IMR-90 (cell line): ENCODE measurements at regions not wholly inside any gene's neighbourhood (a gene's known extent, or its start where the extent isn't known, plus 50 kb on each side); places are given as distances from the start of the nearest gene placed in this dataset.

Source experiments
- ATAC-seq: fragments of 200-7000 bp; cut with Tn5 transposase; 2 replicates; pipeline ENCODE4 v1.9.1; 2020; ENCODE audit warnings: low read depth, mild to moderate bottlenecking, moderate library complexity
- BruUV-seq: library from RNA; stranded (reverse); fragments of 400-500 nt; replicated peaks from 2 replicates; lab custom pipeline; 2021; lab: Mats Ljungman, UMichigan
- CTCF ChIA-PET: fragments of 300-600 bp; formaldehyde crosslinking; extraction: SDS; loops from one replicate; lab custom pipeline; 2021; ENCODE audit warnings: antibody characterized with exemption; lab: Yijun Ruan, JAX
- POLR2A ChIA-PET: fragments of 300-600 bp; sonication (Branson Sonifier 250); formaldehyde crosslinking; loops from one replicate; lab custom pipeline; 2022; ENCODE audit warnings: antibody characterized with exemption; ENCODE audit not compliant: unreplicated experiment; lab: Charles Lee
- DNase-seq: peaks from one replicate; pipeline ENCODE4 v3.0.0; 2013
- H2AFZ ChIP-seq: replicated peaks from 2 replicates; pipeline ENCODE3; 2013; ENCODE audit warnings: low read length, mild to moderate bottlenecking; ENCODE audit not compliant: poor library complexity
- H2AK5ac ChIP-seq: 2 replicates; pipeline ENCODE4 v1.6.1; 2013; ENCODE audit warnings: low read depth, low read length, inconsistent platforms
- H2AK9ac ChIP-seq: replicated peaks from 2 replicates; pipeline ENCODE3; 2013; ENCODE audit warnings: mild to moderate bottlenecking, low read depth, low read length, moderate library complexity; ENCODE audit not compliant: poor library complexity
- H2BK120ac ChIP-seq: 2 replicates; pipeline ENCODE4 v1.6.1; 2013; ENCODE audit warnings: low read depth, low read length, inconsistent platforms
- H2BK15ac ChIP-seq: 3 replicates; pipeline ENCODE4 v1.6.1; 2013; ENCODE audit warnings: low read depth, low read length, inconsistent platforms
- H2BK20ac ChIP-seq: 2 replicates; pipeline ENCODE4 v1.6.1; 2013; ENCODE audit warnings: low read depth, mild to moderate bottlenecking, inconsistent platforms, low read length, moderate library complexity
- H2BK5ac ChIP-seq: 2 replicates; pipeline ENCODE4 v1.6.1; 2013; ENCODE audit warnings: mild to moderate bottlenecking, low read depth, low read length, inconsistent platforms; ENCODE audit not compliant: poor library complexity, severe bottlenecking
- H3K14ac ChIP-seq: replicated peaks from 2 replicates; pipeline ENCODE4 v1.6.1; 2013; ENCODE audit warnings: low read depth, low read length, inconsistent platforms
- H3K18ac ChIP-seq: 2 replicates; pipeline ENCODE4 v1.6.1; 2013; ENCODE audit warnings: low read depth, low read length, control low read depth
- H3K23ac ChIP-seq: 2 replicates; pipeline ENCODE4 v1.6.1; 2013; ENCODE audit warnings: low read depth, low read length, inconsistent platforms
- H3K27ac ChIP-seq: 2 replicates; pipeline ENCODE4 v1.5.1; 2013; ENCODE audit warnings: mild to moderate bottlenecking, control low read depth, low read length; ENCODE audit not compliant: insufficient read depth
- H3K27me3 ChIP-seq: 2 replicates; pipeline ENCODE4 v1.6.1; 2013; ENCODE audit warnings: low read length; ENCODE audit not compliant: control insufficient read depth, insufficient read depth
- H3K36me3 ChIP-seq: 2 replicates; pipeline ENCODE4 v1.6.1; 2013; ENCODE audit warnings: low read length, mixed read lengths; ENCODE audit not compliant: control insufficient read depth, insufficient read depth
- H3K4ac ChIP-seq: 2 replicates; pipeline ENCODE4 v1.6.1; 2013; ENCODE audit warnings: low read depth, low read length, inconsistent platforms
- H3K4me1 ChIP-seq: 2 replicates; pipeline ENCODE4 v1.6.1; 2013; ENCODE audit warnings: low read length, mixed read lengths; ENCODE audit not compliant: control insufficient read depth, insufficient read depth
- H3K4me2 ChIP-seq: 2 replicates; pipeline ENCODE4 v1.6.1; 2013; ENCODE audit warnings: low read depth, mild to moderate bottlenecking, control low read depth, low read length, moderate library complexity
- H3K4me3 ChIP-seq: 2 replicates; pipeline ENCODE4 v1.5.1; 2013; ENCODE audit warnings: low read depth, mild to moderate bottlenecking, control low read depth, low read length, moderate library complexity; ENCODE audit not compliant: insufficient read depth
- H3K56ac ChIP-seq: 2 replicates; pipeline ENCODE4 v1.6.1; 2013; ENCODE audit warnings: low read length, inconsistent platforms; ENCODE audit not compliant: insufficient read depth; ENCODE audit errors: extremely low read depth
- H3K79me1 ChIP-seq, 2 experiments: 2 replicates each; pipeline ENCODE4 v1.6.1; 2013; ENCODE audit warnings: low read length in 2 of 2, inconsistent platforms in 1 of 2, low read depth in 1 of 2
- H3K9ac ChIP-seq: 2 replicates; pipeline ENCODE4 v1.6.1; 2013; ENCODE audit warnings: low read depth, low read length, control low read depth
- H3K9me1 ChIP-seq: 2 replicates; pipeline ENCODE4 v1.6.1; 2013; ENCODE audit warnings: low read length, inconsistent platforms; ENCODE audit not compliant: insufficient read depth
- H3K9me3 ChIP-seq: 2 replicates; pipeline ENCODE4 v1.6.1; 2013; ENCODE audit warnings: low read length; ENCODE audit not compliant: control insufficient read depth, insufficient read depth
- H4K20me1 ChIP-seq: 2 replicates; pipeline ENCODE4 v1.6.1; 2013; ENCODE audit warnings: low read length, inconsistent platforms; ENCODE audit not compliant: insufficient read depth
- H4K5ac ChIP-seq: 2 replicates; pipeline ENCODE4 v1.6.1; 2013; ENCODE audit warnings: mild to moderate bottlenecking, low read depth, low read length, control low read depth
- H4K8ac ChIP-seq, 2 experiments: 2 replicates each; pipeline ENCODE4 v1.6.1; 2013; ENCODE audit warnings: low read depth in 2 of 2, low read length in 2 of 2, control low read depth in 1 of 2, inconsistent platforms in 1 of 2
- H4K91ac ChIP-seq: 2 replicates; pipeline ENCODE4 v1.6.1; 2013; ENCODE audit warnings: low read depth, low read length, inconsistent platforms; ENCODE audit not compliant: insufficient read depth
- BHLHE40 ChIP-seq: fragments of 150-350 bp; IDR thresholded peaks from 2 replicates; pipeline ENCODE4 v1.6.1; 2016; ENCODE audit warnings: mild to moderate bottlenecking, low read depth, low read length
- CEBPB ChIP-seq: IDR thresholded peaks from 2 replicates; pipeline ENCODE4 v1.6.1; 2012; ENCODE audit warnings: low read depth, low read length, improper control_type of control experiment
- CHD1 ChIP-seq: IDR thresholded peaks from 2 replicates; pipeline ENCODE4 v1.6.1; 2012; ENCODE audit warnings: low read depth, low read length, improper control_type of control experiment
- FOS ChIP-seq: fragments of 150-350 bp; IDR thresholded peaks from 2 replicates; pipeline ENCODE4 v1.6.1; 2016; ENCODE audit warnings: low read depth, low read length
- MAFK ChIP-seq: IDR thresholded peaks from 2 replicates; pipeline ENCODE4 v1.6.1; 2012; ENCODE audit warnings: low read depth, low read length, improper control_type of control experiment
- MAZ ChIP-seq: IDR thresholded peaks from 2 replicates; pipeline ENCODE4 v1.6.1; 2012; ENCODE audit warnings: low read depth, mild to moderate bottlenecking, low read length, improper control_type of control experiment, moderate library complexity, borderline replicate concordance
- MXI1 ChIP-seq: IDR thresholded peaks from 2 replicates; pipeline ENCODE4 v1.6.1; 2012; ENCODE audit warnings: low read depth, mild to moderate bottlenecking, low read length, moderate library complexity, borderline replicate concordance
- NFE2L2 ChIP-seq: fragments of 150-350 bp; IDR thresholded peaks from 2 replicates; pipeline ENCODE4 v1.6.1; 2016; ENCODE audit warnings: low read depth, mild to moderate bottlenecking, low read length
- POLR2A ChIP-seq: IDR thresholded peaks from 2 replicates; pipeline ENCODE4 v1.6.1; 2012; ENCODE audit warnings: mild to moderate bottlenecking, low read depth, low read length
- RAD21 ChIP-seq: IDR thresholded peaks from 2 replicates; pipeline ENCODE4 v1.6.1; 2012; ENCODE audit warnings: low read length, improper control_type of control experiment
- RCOR1 ChIP-seq: IDR thresholded peaks from 2 replicates; pipeline ENCODE4 v1.6.1; 2012; ENCODE audit warnings: mild to moderate bottlenecking, low read length, improper control_type of control experiment; ENCODE audit not compliant: insufficient replicate concordance
- RFX5 ChIP-seq: IDR thresholded peaks from 2 replicates; pipeline ENCODE4 v1.8.0; 2012; ENCODE audit warnings: low read depth, mild to moderate bottlenecking, low read length, moderate library complexity
- SMC3 ChIP-seq: fragments of 150-350 bp; IDR thresholded peaks from 2 replicates; pipeline ENCODE4 v1.6.1; 2016; ENCODE audit warnings: low read depth, mild to moderate bottlenecking, antibody characterized with exemption, low read length, moderate library complexity
- WGBS, 2 experiments: methylation state at CpG; one replicate each; pipeline versions ENCODE4 v1.1.5 to v1.1.7; 2013; ENCODE audit warnings: missing lambda C conversion rate in 2 of 2; ENCODE audit not compliant: insufficient read length in 1 of 2; ENCODE audit errors: extremely low coverage in 2 of 2; 5-methylcytosine and 5-hydroxymethylcytosine counted together
- dilution Hi-C: fragments of 300-500 bp; cut with HindIII; formaldehyde crosslinking; loops from one replicate; pipeline ENCODE4 v1.14.3; 2018; ENCODE audit warnings: low sequenced_read_pairs; ENCODE audit not compliant: unreplicated experiment
- in situ Hi-C: fragments of 300-500 bp; cut with MboI; formaldehyde crosslinking; loops from 3 replicates; pipeline ENCODE4 v1.14.3; 2019; ENCODE audit warnings: low sequenced_read_pairs, inconsistent platforms, mixed read lengths
- intact Hi-C: fragments of 100-400 bp; cut with micrococcal nuclease; formaldehyde crosslinking; loops from 2 replicates; pipeline ENCODE4 v1.10.0; 2022
- TF ChIP-seq, protein P1 (sequence below): conservative IDR thresholded peaks from 2 replicates; pipeline ENCODE4 v1.5.1; 2012; ENCODE audit warnings: mild to moderate bottlenecking, low read depth, low read length, improper control_type of control experiment
- TF ChIP-seq, protein P2 (sequence below): fragments of 150-350 bp; IDR thresholded peaks from 2 replicates; pipeline ENCODE4 v1.6.1; 2016; ENCODE audit warnings: low read depth, mild to moderate bottlenecking, low read length, moderate library complexity, borderline replicate concordance
- TF ChIP-seq, protein P3 (sequence below): fragments of 150-350 bp; IDR thresholded peaks from 2 replicates; pipeline ENCODE4 v1.6.1; 2017; ENCODE audit warnings: mild to moderate bottlenecking, antibody characterized with exemption, low read length, low read depth

DNA sequence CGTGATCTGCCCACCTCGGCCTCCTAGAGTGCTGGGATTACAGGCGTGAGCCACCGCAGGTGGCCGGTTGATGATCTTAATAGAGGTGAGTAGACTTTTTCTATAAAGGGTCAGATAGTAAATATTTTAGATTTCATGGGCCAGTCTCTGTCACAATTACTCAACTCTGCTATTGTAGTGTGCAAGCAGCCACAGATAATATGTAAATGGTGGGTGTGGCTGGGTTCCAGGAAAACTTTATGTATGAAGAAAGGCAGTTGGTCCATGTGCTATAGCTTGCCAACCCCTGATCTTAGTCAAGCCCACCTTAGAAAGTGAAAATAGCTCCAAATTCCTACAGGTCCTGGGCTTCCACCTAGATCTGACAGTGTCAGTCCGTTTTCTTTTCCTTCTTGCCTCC lies 94.9 kb upstream of the PMFBP1 start:
- Histone ChIP-seq H4K20me1 (no peaks in the 10 kb centered on the region), H3K79me1 (no peaks in the 10 kb centered on the region), H3K56ac (no peak overlapping the region), H3K27ac (no peak overlapping the region), H3K36me3 (no peaks in the 10 kb centered on the region), H3K14ac (no peak overlapping the region), H2AFZ (no peak overlapping the region), H3K9me1 (no peaks in the 10 kb centered on the region), H4K8ac (no peak overlapping the region), H4K91ac (no peak overlapping the region), H2BK120ac (no peak overlapping the region), H2AK5ac (no peak overlapping the region), H4K5ac (no peak overlapping the region), H3K18ac (no peak overlapping the region), H2AK9ac (no peak overlapping the region), H2BK20ac (no peak overlapping the region), H3K27me3 (no peaks in the 10 kb centered on the region), H3K9me3 (no peaks in the 10 kb centered on the region), H2BK15ac (no peak overlapping the region), H3K23ac (no peak overlapping the region), H3K4me1 (no peaks in the 10 kb centered on the region; the same call in none of the 2 replicates), H3K9ac (no peak overlapping the region), H3K4ac (no peak overlapping the region), H3K4me2 (no peak overlapping the region), H3K4me3 (no peak overlapping the region), H2BK5ac (no peak overlapping the region)
- 100% methylated on average over 2 of the region's 6 CpGs; no CpG with 5 or more reads in 1 of the 2 experiments for WGBS, 2 experiments
- in situ Hi-C loops (no loop called here), intact Hi-C loops (no loop called here), dilution Hi-C loops (no loop called here)
- no TSS peak for BruUV-seq
- DNase-seq: no peak
- CTCF ChIA-PET: interaction anchor here (0.6 kb wide), 1 partner anchor 8 kb away, joined by 6 read pairs; no protein-coding TSS in a partner anchor
- no peak for ATAC-seq
- POLR2A ChIA-PET: no interaction called here
- TF ChIP-seq, protein P1, sequence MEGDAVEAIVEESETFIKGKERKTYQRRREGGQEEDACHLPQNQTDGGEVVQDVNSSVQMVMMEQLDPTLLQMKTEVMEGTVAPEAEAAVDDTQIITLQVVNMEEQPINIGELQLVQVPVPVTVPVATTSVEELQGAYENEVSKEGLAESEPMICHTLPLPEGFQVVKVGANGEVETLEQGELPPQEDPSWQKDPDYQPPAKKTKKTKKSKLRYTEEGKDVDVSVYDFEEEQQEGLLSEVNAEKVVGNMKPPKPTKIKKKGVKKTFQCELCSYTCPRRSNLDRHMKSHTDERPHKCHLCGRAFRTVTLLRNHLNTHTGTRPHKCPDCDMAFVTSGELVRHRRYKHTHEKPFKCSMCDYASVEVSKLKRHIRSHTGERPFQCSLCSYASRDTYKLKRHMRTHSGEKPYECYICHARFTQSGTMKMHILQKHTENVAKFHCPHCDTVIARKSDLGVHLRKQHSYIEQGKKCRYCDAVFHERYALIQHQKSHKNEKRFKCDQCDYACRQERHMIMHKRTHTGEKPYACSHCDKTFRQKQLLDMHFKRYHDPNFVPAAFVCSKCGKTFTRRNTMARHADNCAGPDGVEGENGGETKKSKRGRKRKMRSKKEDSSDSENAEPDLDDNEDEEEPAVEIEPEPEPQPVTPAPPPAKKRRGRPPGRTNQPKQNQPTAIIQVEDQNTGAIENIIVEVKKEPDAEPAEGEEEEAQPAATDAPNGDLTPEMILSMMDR: no peak
- TF ChIP-seq POLR2A: no peak
- no peak for TF ChIP-seq SMC3
- TF ChIP-seq NFE2L2: no peak
- no peak for TF ChIP-seq RCOR1
- TF ChIP-seq, protein P2, sequence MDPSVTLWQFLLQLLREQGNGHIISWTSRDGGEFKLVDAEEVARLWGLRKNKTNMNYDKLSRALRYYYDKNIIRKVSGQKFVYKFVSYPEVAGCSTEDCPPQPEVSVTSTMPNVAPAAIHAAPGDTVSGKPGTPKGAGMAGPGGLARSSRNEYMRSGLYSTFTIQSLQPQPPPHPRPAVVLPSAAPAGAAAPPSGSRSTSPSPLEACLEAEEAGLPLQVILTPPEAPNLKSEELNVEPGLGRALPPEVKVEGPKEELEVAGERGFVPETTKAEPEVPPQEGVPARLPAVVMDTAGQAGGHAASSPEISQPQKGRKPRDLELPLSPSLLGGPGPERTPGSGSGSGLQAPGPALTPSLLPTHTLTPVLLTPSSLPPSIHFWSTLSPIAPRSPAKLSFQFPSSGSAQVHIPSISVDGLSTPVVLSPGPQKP: no peak
- TF ChIP-seq FOS: no peak
- no peak for TF ChIP-seq MAZ
- no peak for TF ChIP-seq RAD21
- no peak for TF ChIP-seq MXI1
- no peak for TF ChIP-seq RFX5
- TF ChIP-seq, protein P3, sequence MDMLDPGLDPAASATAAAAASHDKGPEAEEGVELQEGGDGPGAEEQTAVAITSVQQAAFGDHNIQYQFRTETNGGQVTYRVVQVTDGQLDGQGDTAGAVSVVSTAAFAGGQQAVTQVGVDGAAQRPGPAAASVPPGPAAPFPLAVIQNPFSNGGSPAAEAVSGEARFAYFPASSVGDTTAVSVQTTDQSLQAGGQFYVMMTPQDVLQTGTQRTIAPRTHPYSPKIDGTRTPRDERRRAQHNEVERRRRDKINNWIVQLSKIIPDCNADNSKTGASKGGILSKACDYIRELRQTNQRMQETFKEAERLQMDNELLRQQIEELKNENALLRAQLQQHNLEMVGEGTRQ: no peak
- TF ChIP-seq BHLHE40: no peak
- no peak for TF ChIP-seq CEBPB
- no peak for TF ChIP-seq CHD1
- TF ChIP-seq MAFK: no peak
